Glutamatergic neuron (in vitro differentiated cells): ENCODE measurements at regions not wholly inside any gene's neighbourhood (a gene's known extent, or its start where the extent isn't known, plus 50 kb on each side); places are given as distances from the start of the nearest gene placed in this dataset.
A peak's percentile ranks its signal among the peaks of the same experiment; 100 is the strongest.

Source experiments
- DNase-seq: peaks from one replicate; pipeline ENCODE4 v3.0.0; 2022
- H3K27ac Mint-ChIP-seq: one replicate; pipeline ENCODE4 v1.8.0; 2020; ENCODE audit warnings: mild to moderate bottlenecking, mixed read lengths, inconsistent platforms; ENCODE audit not compliant: unreplicated experiment
- H3K27me3 Mint-ChIP-seq: one replicate; pipeline ENCODE4 v1.8.0; 2020; ENCODE audit warnings: mild to moderate bottlenecking, moderate library complexity, mixed read lengths, inconsistent platforms; ENCODE audit not compliant: unreplicated experiment
- H3K36me3 Mint-ChIP-seq: one replicate; pipeline ENCODE4 v1.8.0; 2020; ENCODE audit warnings: mild to moderate bottlenecking, mixed read lengths, inconsistent platforms; ENCODE audit not compliant: unreplicated experiment
- H3K4me1 Mint-ChIP-seq: one replicate; pipeline ENCODE4 v1.8.0; 2020; ENCODE audit warnings: mild to moderate bottlenecking, low read depth, mixed read lengths, inconsistent platforms; ENCODE audit not compliant: unreplicated experiment
- H3K4me3 Mint-ChIP-seq: one replicate; pipeline ENCODE4 v1.8.0; 2020; ENCODE audit warnings: mild to moderate bottlenecking, mixed read lengths, inconsistent platforms; ENCODE audit not compliant: unreplicated experiment
- H3K9me3 Mint-ChIP-seq: one replicate; pipeline ENCODE4 v1.8.0; 2020; ENCODE audit warnings: mild to moderate bottlenecking, moderate library complexity, mixed read lengths, inconsistent platforms; ENCODE audit not compliant: unreplicated experiment
- TF ChIP-seq, protein P1 (sequence below): fragments of 200-600 bp; sonication (generic); IDR thresholded peaks from one replicate; pipeline ENCODE4 v1.5.0; 2021; ENCODE audit not compliant: partially characterized antibody, unreplicated experiment

DNA sequence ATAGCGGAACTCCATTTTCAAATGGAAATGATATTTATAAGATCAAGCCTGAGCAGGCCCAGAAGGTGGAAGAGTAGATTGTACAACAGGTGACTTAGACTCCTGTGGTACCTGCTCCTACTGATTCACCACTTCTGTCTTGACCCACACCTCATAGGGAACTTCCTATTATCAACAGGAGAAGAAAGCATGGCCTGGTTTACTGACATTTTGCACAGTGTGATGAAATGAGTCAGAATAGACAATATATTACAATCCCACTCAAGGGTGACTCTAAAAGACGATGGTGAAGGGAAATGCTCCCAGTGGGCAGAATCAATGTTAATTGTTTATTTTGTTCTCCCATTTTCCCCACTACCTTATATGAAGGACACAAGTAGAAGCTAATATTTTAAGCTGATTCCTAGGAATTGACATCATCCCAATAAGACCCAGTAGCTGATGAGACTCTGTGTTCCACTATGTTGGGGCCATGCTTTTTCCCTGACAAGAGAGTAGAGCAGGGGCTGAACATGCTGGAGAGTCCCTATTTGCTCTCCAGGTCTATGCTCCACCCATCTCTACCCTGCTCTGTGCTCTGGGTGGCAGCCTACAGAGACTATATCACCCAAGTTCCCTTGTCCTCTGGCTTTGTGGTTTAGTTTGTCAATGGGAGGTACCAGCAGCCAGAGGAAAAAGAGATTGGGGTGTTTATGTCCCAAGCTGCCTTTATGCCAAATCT, 163.4 kb upstream of the FSTL4 start:
- Mint-ChIP-seq H3K4me3 (no peak overlapping the region), H3K36me3 (peaks cover 6% of the 10 kb centered on the region), H3K27me3 (no peaks in the 10 kb centered on the region), H3K9me3 (no peaks in the 10 kb centered on the region), H3K27ac (no peak overlapping the region), H3K4me1 (no peaks in the 10 kb centered on the region)
- TF ChIP-seq, protein P1, sequence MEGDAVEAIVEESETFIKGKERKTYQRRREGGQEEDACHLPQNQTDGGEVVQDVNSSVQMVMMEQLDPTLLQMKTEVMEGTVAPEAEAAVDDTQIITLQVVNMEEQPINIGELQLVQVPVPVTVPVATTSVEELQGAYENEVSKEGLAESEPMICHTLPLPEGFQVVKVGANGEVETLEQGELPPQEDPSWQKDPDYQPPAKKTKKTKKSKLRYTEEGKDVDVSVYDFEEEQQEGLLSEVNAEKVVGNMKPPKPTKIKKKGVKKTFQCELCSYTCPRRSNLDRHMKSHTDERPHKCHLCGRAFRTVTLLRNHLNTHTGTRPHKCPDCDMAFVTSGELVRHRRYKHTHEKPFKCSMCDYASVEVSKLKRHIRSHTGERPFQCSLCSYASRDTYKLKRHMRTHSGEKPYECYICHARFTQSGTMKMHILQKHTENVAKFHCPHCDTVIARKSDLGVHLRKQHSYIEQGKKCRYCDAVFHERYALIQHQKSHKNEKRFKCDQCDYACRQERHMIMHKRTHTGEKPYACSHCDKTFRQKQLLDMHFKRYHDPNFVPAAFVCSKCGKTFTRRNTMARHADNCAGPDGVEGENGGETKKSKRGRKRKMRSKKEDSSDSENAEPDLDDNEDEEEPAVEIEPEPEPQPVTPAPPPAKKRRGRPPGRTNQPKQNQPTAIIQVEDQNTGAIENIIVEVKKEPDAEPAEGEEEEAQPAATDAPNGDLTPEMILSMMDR = no peak
- DNase-seq = no peak

- Mint-ChIP-seq H3K9me3 (peaks cover 2% of the 10 kb centered on the region), H3K27ac (no peak overlapping the region), H3K36me3 (peaks cover 12% of the 10 kb centered on the region), H3K27me3 (no peaks in the 10 kb centered on the region), H3K4me3 (no peak overlapping the region), H3K4me1 (no peaks in the 10 kb centered on the region)
- TF ChIP-seq, protein P1 = no peak
- no peak for DNase-seq
Observed at GRCh38 chr5:133773247-133774202, 161.2 kb upstream of the FSTL4 start.

DNA sequence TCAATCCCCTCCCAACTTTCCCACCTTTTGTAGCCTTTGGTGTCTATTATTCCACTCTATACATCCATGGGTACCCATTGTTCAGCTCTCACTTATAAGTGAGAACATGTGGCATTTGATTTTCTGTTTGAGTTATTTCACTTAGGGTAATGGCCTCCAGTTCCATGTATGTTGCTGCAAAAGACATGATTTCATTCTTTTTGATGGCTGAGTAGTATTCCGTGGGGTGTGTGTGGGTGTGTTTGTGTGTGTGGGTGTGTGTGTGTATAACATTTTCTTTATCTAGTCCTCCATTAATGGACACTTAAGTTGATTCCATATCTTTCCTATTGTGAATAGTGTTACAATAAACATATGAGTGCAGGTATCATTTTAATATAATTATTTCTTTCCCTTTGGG, 157.5 kb upstream of the FSTL4 start:
- peaks cover 6% of the 10 kb centered on the region for H3K9me3 Mint-ChIP-seq
- no peak for DNase-seq
- peaks cover 12% of the 10 kb centered on the region for H3K36me3 Mint-ChIP-seq
- TF ChIP-seq, protein P1 = no peak
- no peak overlapping the region for H3K27ac Mint-ChIP-seq
- no peaks in the 10 kb centered on the region for H3K4me1 Mint-ChIP-seq
- H3K27me3 Mint-ChIP-seq = peaks cover 3% of the 10 kb centered on the region
- H3K4me3 Mint-ChIP-seq = no peak overlapping the region

GRCh38 chr5:133763744-133764143, 151.4 kb upstream of the FSTL4 start:
- DNase-seq = no peak
- Mint-ChIP-seq H3K4me3 (no peak overlapping the region), H3K27me3 (peaks cover 7% of the 10 kb centered on the region), H3K4me1 (peaks cover 9% of the 10 kb centered on the region), H3K36me3 (no peaks in the 10 kb centered on the region), H3K9me3 (peaks cover 3% of the 10 kb centered on the region), H3K27ac (peak overlapping the region; percentile 3)
- TF ChIP-seq, protein P1 = no peak

DNA sequence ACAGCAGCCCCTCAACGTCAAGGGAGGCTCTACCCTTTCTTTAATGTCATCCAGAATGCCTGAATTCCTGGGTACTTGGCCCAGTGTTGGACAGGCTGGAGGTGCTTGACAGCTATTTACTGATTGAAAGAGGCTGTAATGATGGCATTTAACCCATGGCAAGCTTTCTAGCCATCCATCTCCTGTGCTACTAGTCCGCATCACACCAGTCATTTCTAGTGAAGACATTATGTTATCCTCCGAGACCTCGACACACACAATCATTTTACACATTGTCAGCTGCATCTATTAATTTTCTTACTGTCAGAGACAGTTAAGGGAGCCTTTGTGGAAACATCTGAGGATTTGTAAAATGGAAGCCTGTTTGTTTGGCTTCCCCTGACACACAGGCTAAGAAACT, 149.3 kb upstream of the FSTL4 start:
- H3K27ac Mint-ChIP-seq = no peak overlapping the region
- peaks cover 6% of the 10 kb centered on the region for H3K27me3 Mint-ChIP-seq
- TF ChIP-seq, protein P1 = no peak
- no peaks in the 10 kb centered on the region for H3K36me3 Mint-ChIP-seq
- H3K9me3 Mint-ChIP-seq = peaks cover 1% of the 10 kb centered on the region
- H3K4me3 Mint-ChIP-seq = no peak overlapping the region
- DNase-seq = no peak
- H3K4me1 Mint-ChIP-seq = peaks cover 13% of the 10 kb centered on the region
